Caco-2 (cell line): ENCODE measurements at regions not wholly inside any gene's neighbourhood (a gene's known extent, or its start where the extent isn't known, plus 50 kb on each side); places are given as distances from the start of the nearest gene placed in this dataset.

ENCODE experiments used
- BruUV-seq: library from RNA; stranded (reverse); fragments of 400-500 nt; replicated peaks from 2 replicates; lab custom pipeline; 2021; lab: Mats Ljungman, UMichigan
- CTCF ChIA-PET: fragments of 300-600 bp; sonication (Branson Sonifier 250); formaldehyde crosslinking; loops from one replicate; lab custom pipeline; 2022; ENCODE audit warnings: antibody characterized with exemption; lab: Charles Lee
- POLR2A ChIA-PET: fragments of 300-600 bp; sonication (Branson Sonifier 250); formaldehyde crosslinking; loops from one replicate; lab custom pipeline; 2022; ENCODE audit warnings: antibody characterized with exemption; lab: Charles Lee
- DNase-seq, 2 experiments: peaks; one replicate each; pipeline versions ENCODE4 v3.0.0 to v3.0.0-alpha.2; 2020 to 2022
- H3K27me3 ChIP-seq: replicated peaks from 2 replicates; pipeline ENCODE4 v1.6.0; 2011; ENCODE audit warnings: low read length; ENCODE audit not compliant: control insufficient read depth, insufficient read depth
- H3K36me3 ChIP-seq: 2 replicates; pipeline ENCODE4 v1.5.1; 2011; ENCODE audit warnings: low read length; ENCODE audit not compliant: control insufficient read depth, insufficient read depth
- H3K4me1 ChIP-seq: fragments of 250-450 bp; sonication (Bioruptor Pico); 2 replicates; pipeline ENCODE4 v1.5.1; 2020; ENCODE audit warnings: mild to moderate bottlenecking
- H3K4me3 ChIP-seq: 2 replicates; pipeline ENCODE4 v1.5.1; 2011; ENCODE audit warnings: low read depth, mild to moderate bottlenecking, control low read depth, low read length
- H3K9me3 ChIP-seq: fragments of 250-450 bp; sonication (Bioruptor Pico); 2 replicates; pipeline ENCODE4 v1.5.1; 2020; ENCODE audit warnings: mild to moderate bottlenecking, moderate library complexity
- H3K27ac Mint-ChIP-seq: one replicate; pipeline ENCODE4 v1.8.0; 2022; ENCODE audit warnings: mixed read lengths; ENCODE audit not compliant: unreplicated experiment
- H3K27me3 Mint-ChIP-seq: one replicate; pipeline ENCODE4 v1.8.0; 2022; ENCODE audit warnings: mixed read lengths; ENCODE audit not compliant: insufficient read depth, unreplicated experiment
- H3K36me3 Mint-ChIP-seq: one replicate; pipeline ENCODE4 v1.8.0; 2022; ENCODE audit warnings: mild to moderate bottlenecking, mixed read lengths; ENCODE audit not compliant: insufficient read depth, unreplicated experiment
- H3K4me1 Mint-ChIP-seq: one replicate; pipeline ENCODE4 v1.8.0; 2022; ENCODE audit warnings: low read depth, mixed read lengths; ENCODE audit not compliant: unreplicated experiment
- H3K4me3 Mint-ChIP-seq: one replicate; pipeline ENCODE4 v1.8.0; 2022; ENCODE audit warnings: mild to moderate bottlenecking, moderate library complexity, mixed read lengths; ENCODE audit not compliant: unreplicated experiment
- H3K9me3 Mint-ChIP-seq: one replicate; pipeline ENCODE4 v1.8.0; 2022; ENCODE audit warnings: mixed read lengths; ENCODE audit not compliant: unreplicated experiment
- CTCF ChIP-seq, 2 experiments: fragments of 200-600 bp in 1 of 2; IDR thresholded peaks; 1 replicate in 1 of 2; 2 replicates in 1 of 2; pipeline versions ENCODE4 v1.5.1 to v1.8.0; 2011 to 2022; ENCODE audit warnings: antibody characterized with exemption in 1 of 2, control low read depth in 1 of 2, inconsistent platforms in 1 of 2, low read depth in 1 of 2, low read length in 1 of 2, mild to moderate bottlenecking in 1 of 2, moderate library complexity in 1 of 2; ENCODE audit not compliant: insufficient read depth in 1 of 2, severe bottlenecking in 1 of 2, unreplicated experiment in 1 of 2
- intact Hi-C: fragments of 100-400 bp; cut with micrococcal nuclease; formaldehyde crosslinking; loops from one replicate; pipeline ENCODE4 v1.10.0; 2022; ENCODE audit not compliant: unreplicated experiment

GRCh38 chr18:11199477-11199876 lies 50.1 kb upstream of the PIEZO2 start:
- no TSS peak for BruUV-seq
- ChIA-PET CTCF (no interaction called here), POLR2A (no interaction called here)
- Mint-ChIP-seq H3K27me3 (peaks cover 8% of the 10 kb centered on the region), H3K27ac (no peak overlapping the region), H3K36me3 (no peaks in the 10 kb centered on the region), H3K9me3 (no peaks in the 10 kb centered on the region), H3K4me1 (no peaks in the 10 kb centered on the region), H3K4me3 (no peak overlapping the region)
- Histone ChIP-seq H3K36me3 (no peaks in the 10 kb centered on the region), H3K9me3 (no peaks in the 10 kb centered on the region), H3K4me3 (no peak overlapping the region), H3K27me3 (no peaks in the 10 kb centered on the region; the same call in 1 of the 2 replicates), H3K4me1 (no peaks in the 10 kb centered on the region)
- peak in 1 of 2 experiments; percentile 25 for DNase-seq
- intact Hi-C loops: no loop called here
- TF ChIP-seq CTCF (IDR thresholded peaks at IDR 0.05; ENCODE audit: insufficient read depth in 1 of 2, low read depth in 1 of 2, low read length in 1 of 2, severe bottlenecking in 1 of 2, unreplicated experiment in 1 of 2): no peak
